PC-3 (cell line): ENCODE measurements at regions not wholly inside any gene's neighbourhood (a gene's known extent, or its start where the extent isn't known, plus 50 kb on each side); places are given as distances from the start of the nearest gene placed in this dataset.

Experiments used
- ATAC-seq: fragments of 200-7000 bp; cut with Tn5 transposase; 2 replicates; pipeline ENCODE4 v1.9.1; 2020; ENCODE audit warnings: mild to moderate bottlenecking, moderate library complexity
- BruUV-seq: library from RNA; stranded (reverse); fragments of 400-500 nt; replicated peaks from 2 replicates; lab custom pipeline; 2021; lab: Mats Ljungman, UMichigan
- CTCF ChIA-PET: fragments of 300-600 bp; sonication (Branson Sonifier 250); formaldehyde crosslinking; loops from one replicate; lab custom pipeline; 2022; ENCODE audit warnings: antibody characterized with exemption; lab: Charles Lee
- POLR2A ChIA-PET: fragments of 300-600 bp; sonication (Branson Sonifier 250); formaldehyde crosslinking; loops from one replicate; lab custom pipeline; 2022; ENCODE audit warnings: antibody characterized with exemption; ENCODE audit not compliant: unreplicated experiment; lab: Charles Lee
- DNase-seq: peaks from one replicate; pipeline ENCODE4 v3.0.0-alpha.2; 2015
- H2AFZ ChIP-seq: fragments of 300-600 bp; sonication (generic); 2 replicates; pipeline ENCODE4 v1.6.0; 2016; ENCODE audit warnings: antibody characterized with exemption, low read length
- H3F3A ChIP-seq: fragments of 300-600 bp; sonication (generic); one replicate; pipeline ENCODE4 v1.6.0; 2017; ENCODE audit warnings: antibody characterized with exemption, low read length, control low read depth, mild to moderate bottlenecking; ENCODE audit not compliant: unreplicated experiment
- H3K27ac ChIP-seq: fragments of 300-600 bp; sonication (generic); 2 replicates; pipeline ENCODE4 v1.5.1; 2016; ENCODE audit warnings: mild to moderate bottlenecking, low read length
- H3K27me3 ChIP-seq: fragments of 300-600 bp; sonication (generic); 2 replicates; pipeline ENCODE4 v1.6.1; 2016; ENCODE audit warnings: low read length, mixed read lengths
- H3K36me3 ChIP-seq: fragments of 300-600 bp; sonication (generic); 2 replicates; pipeline ENCODE4 v1.6.1; 2016; ENCODE audit warnings: low read depth, mixed run types, low read length, mixed read lengths
- H3K4me1 ChIP-seq: fragments of 300-600 bp; sonication (generic); 2 replicates; pipeline ENCODE4 v1.5.1; 2016; ENCODE audit warnings: low read length; ENCODE audit not compliant: insufficient read depth
- H3K4me2 ChIP-seq: fragments of 300-600 bp; sonication (generic); 2 replicates; pipeline ENCODE4 v1.6.0; 2016; ENCODE audit warnings: low read length
- H3K4me3 ChIP-seq: fragments of 300-600 bp; sonication (generic); 2 replicates; pipeline ENCODE4 v1.5.1; 2016; ENCODE audit warnings: mild to moderate bottlenecking, low read length, mixed read lengths
- H3K79me2 ChIP-seq: fragments of 300-600 bp; sonication (generic); 2 replicates; pipeline ENCODE4 v1.6.1; 2017; ENCODE audit warnings: low read length, mixed read lengths
- H3K9ac ChIP-seq: fragments of 300-600 bp; sonication (generic); 2 replicates; pipeline ENCODE4 v1.6.0; 2016; ENCODE audit warnings: mild to moderate bottlenecking, low read length
- H3K9me2 ChIP-seq: fragments of 300-600 bp; sonication (generic); replicated peaks from 2 replicates; pipeline ENCODE4 v1.6.1; 2016; ENCODE audit warnings: mixed run types, low read length, mixed read lengths
- H3K9me3 ChIP-seq: fragments of 300-600 bp; sonication (generic); 2 replicates; pipeline ENCODE4 v1.6.1; 2016; ENCODE audit warnings: low read length, mixed read lengths
- H4K20me1 ChIP-seq: fragments of 300-600 bp; sonication (generic); 2 replicates; pipeline ENCODE4 v1.6.1; 2016; ENCODE audit warnings: low read length, mixed read lengths
- EZH2 ChIP-seq: fragments of 300-600 bp; sonication (generic); IDR thresholded peaks from one replicate; pipeline ENCODE4 v1.6.1; 2017; ENCODE audit warnings: antibody characterized with exemption, mild to moderate bottlenecking, low read length; ENCODE audit not compliant: unreplicated experiment
- EZH2phosphoT487 ChIP-seq: fragments of 300-600 bp; sonication (generic); IDR thresholded peaks from 2 replicates; pipeline ENCODE4 v1.6.1; 2018; ENCODE audit warnings: mild to moderate bottlenecking, antibody characterized with exemption, low read length, borderline replicate concordance
- intact Hi-C: fragments of 100-400 bp; cut with micrococcal nuclease; formaldehyde crosslinking; loops from 2 replicates; pipeline ENCODE4 v1.9.0; 2023
- TF ChIP-seq, protein P1 (sequence below): fragments of 300-600 bp; sonication (generic); conservative IDR thresholded peaks from 2 replicates; pipeline ENCODE4 v1.5.1; 2017; ENCODE audit warnings: antibody characterized with exemption, low read depth, mild to moderate bottlenecking, low read length

GRCh38 chr2:16515696-16516095, 149.9 kb downstream of the CYRIA start:
- Histone ChIP-seq H3K36me3 (no peaks in the 10 kb centered on the region), H3F3A (no peaks in the 10 kb centered on the region), H3K79me2 (no peaks in the 10 kb centered on the region), H3K4me2 (no peak overlapping the region), H2AFZ (no peak overlapping the region), H3K27ac (no peak overlapping the region), H3K9me2 (no peaks in the 10 kb centered on the region), H4K20me1 (no peaks in the 10 kb centered on the region), H3K9me3 (no peaks in the 10 kb centered on the region), H3K27me3 (no peaks in the 10 kb centered on the region), H3K4me3 (no peak overlapping the region), H3K9ac (no peak overlapping the region), H3K4me1 (no peaks in the 10 kb centered on the region)
- intact Hi-C loops: no loop called here
- DNase-seq (no peak), ATAC-seq (no peak)
- POLR2A ChIA-PET: no interaction called here
- CTCF ChIA-PET: no interaction called here
- TF ChIP-seq, protein P1, sequence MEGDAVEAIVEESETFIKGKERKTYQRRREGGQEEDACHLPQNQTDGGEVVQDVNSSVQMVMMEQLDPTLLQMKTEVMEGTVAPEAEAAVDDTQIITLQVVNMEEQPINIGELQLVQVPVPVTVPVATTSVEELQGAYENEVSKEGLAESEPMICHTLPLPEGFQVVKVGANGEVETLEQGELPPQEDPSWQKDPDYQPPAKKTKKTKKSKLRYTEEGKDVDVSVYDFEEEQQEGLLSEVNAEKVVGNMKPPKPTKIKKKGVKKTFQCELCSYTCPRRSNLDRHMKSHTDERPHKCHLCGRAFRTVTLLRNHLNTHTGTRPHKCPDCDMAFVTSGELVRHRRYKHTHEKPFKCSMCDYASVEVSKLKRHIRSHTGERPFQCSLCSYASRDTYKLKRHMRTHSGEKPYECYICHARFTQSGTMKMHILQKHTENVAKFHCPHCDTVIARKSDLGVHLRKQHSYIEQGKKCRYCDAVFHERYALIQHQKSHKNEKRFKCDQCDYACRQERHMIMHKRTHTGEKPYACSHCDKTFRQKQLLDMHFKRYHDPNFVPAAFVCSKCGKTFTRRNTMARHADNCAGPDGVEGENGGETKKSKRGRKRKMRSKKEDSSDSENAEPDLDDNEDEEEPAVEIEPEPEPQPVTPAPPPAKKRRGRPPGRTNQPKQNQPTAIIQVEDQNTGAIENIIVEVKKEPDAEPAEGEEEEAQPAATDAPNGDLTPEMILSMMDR: no peak
- no peak for TF ChIP-seq EZH2phosphoT487
- no peak for TF ChIP-seq EZH2
- no TSS peak for BruUV-seq

DNA sequence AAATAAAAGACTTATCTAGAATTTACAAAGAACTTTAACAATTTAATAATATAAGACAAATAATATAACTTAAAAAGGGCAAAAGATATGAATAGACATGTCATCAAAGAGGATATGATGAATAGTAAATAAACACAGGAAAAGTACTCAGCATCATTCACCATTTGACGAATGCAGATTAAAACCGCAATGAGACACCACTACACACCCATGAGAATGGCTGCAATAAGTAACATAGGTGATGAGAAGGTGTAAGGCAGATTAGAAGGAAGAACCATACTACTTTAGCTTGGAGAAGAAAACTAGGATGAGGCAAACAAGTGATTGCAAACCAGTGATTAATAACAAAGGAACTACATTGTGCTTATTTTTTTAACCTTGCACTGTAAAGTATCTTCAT, 152.0 kb downstream of the CYRIA start:
- POLR2A ChIA-PET: no interaction called here
- ATAC-seq: no peak

GRCh38 chr2:16511041-16511440, 154.6 kb downstream of the CYRIA start:
- Histone ChIP-seq H2AFZ (no peak overlapping the region), H3K9me2 (no peaks in the 10 kb centered on the region), H3K9ac (no peak overlapping the region), H3K4me1 (no peaks in the 10 kb centered on the region), H3K9me3 (no peaks in the 10 kb centered on the region), H3F3A (no peaks in the 10 kb centered on the region), H3K36me3 (no peaks in the 10 kb centered on the region), H3K27ac (no peak overlapping the region), H4K20me1 (no peaks in the 10 kb centered on the region), H3K4me3 (no peak overlapping the region), H3K79me2 (no peaks in the 10 kb centered on the region), H3K4me2 (no peak overlapping the region), H3K27me3 (peaks cover 28% of the 10 kb centered on the region)
- no TSS peak for BruUV-seq
- ChIA-PET CTCF (no interaction called here), POLR2A (no interaction called here)
- intact Hi-C loops: no loop called here
- TF ChIP-seq, protein P1: no peak
- TF ChIP-seq EZH2phosphoT487: no peak
- no peak for TF ChIP-seq EZH2
- ATAC-seq (no peak), DNase-seq (no peak)

More for the DNA sequence above, 152.0 kb downstream of the CYRIA start:
- H3F3A ChIP-seq: no peaks in the 10 kb centered on the region
- no peaks in the 10 kb centered on the region for H3K9me3 ChIP-seq
- DNase-seq: peak; percentile 42
- intact Hi-C loops: no loop called here
- H3K9ac ChIP-seq: no peak overlapping the region
- no peak overlapping the region for H3K4me3 ChIP-seq
- TF ChIP-seq, protein P1: no peak
- TF ChIP-seq EZH2 (no peak), EZH2phosphoT487 (no peak)
- no peaks in the 10 kb centered on the region for H4K20me1 ChIP-seq
- no peak overlapping the region for H2AFZ ChIP-seq
- peaks cover 13% of the 10 kb centered on the region for H3K27me3 ChIP-seq
- H3K79me2 ChIP-seq: no peaks in the 10 kb centered on the region
- H3K27ac ChIP-seq: no peak overlapping the region
- CTCF ChIA-PET: no interaction called here
- no peak overlapping the region for H3K4me2 ChIP-seq
- no peaks in the 10 kb centered on the region for H3K36me3 ChIP-seq
- no peaks in the 10 kb centered on the region for H3K9me2 ChIP-seq
- BruUV-seq: no TSS peak
- H3K4me1 ChIP-seq: no peaks in the 10 kb centered on the region
